ENCODE measurements at regions not wholly inside any gene's neighbourhood (a gene's known extent, or its start where the extent isn't known, plus 50 kb on each side); places are given as distances from the start of the nearest gene placed in this dataset.

GRCh38 chr19:34118879-34119748 lies 53.2 kb upstream of the LSM14A start:
- Mint-ChIP-seq H3K4me3 (no peak overlapping the region), H3K27me3 (peaks cover 4% of the 10 kb centered on the region), H3K9me3 (peaks cover 7% of the 10 kb centered on the region), H3K4me1 (ENCODE audit: unreplicated experiment) (peaks cover 9% of the 10 kb centered on the region), H3K36me3 (no peaks in the 10 kb centered on the region), H3K27ac (no peak overlapping the region)
- DNase-seq (ENCODE audit: extremely low spot score, unreplicated experiment), result no peak
- no peak for TF ChIP-seq CTCF (conservative IDR thresholded peaks at IDR 0.05)

- Mint-ChIP-seq H3K9me3 (peaks cover 12% of the 10 kb centered on the region), H3K4me3 (no peak overlapping the region), H3K36me3 (no peaks in the 10 kb centered on the region), H3K4me1 (ENCODE audit: unreplicated experiment) (peaks cover 17% of the 10 kb centered on the region), H3K27ac (no peak overlapping the region), H3K27me3 (peaks cover 4% of the 10 kb centered on the region)
- DNase-seq (ENCODE audit: extremely low spot score, unreplicated experiment), result no peak
- no peak for TF ChIP-seq CTCF (conservative IDR thresholded peaks at IDR 0.05)
These were observed 52.2 kb upstream of the LSM14A start for GRCh38 chr19:34120141-34120540.

GRCh38 chr19:34120846-34121639 lies 51.3 kb upstream of the LSM14A start:
- Mint-ChIP-seq H3K4me1 (ENCODE audit: unreplicated experiment) (peaks cover 20% of the 10 kb centered on the region), H3K36me3 (no peaks in the 10 kb centered on the region), H3K27ac (no peak overlapping the region), H3K9me3 (peaks cover 12% of the 10 kb centered on the region), H3K4me3 (no peak overlapping the region), H3K27me3 (no peaks in the 10 kb centered on the region)
- TF ChIP-seq CTCF (conservative IDR thresholded peaks at IDR 0.05), result peak; percentile 79
- DNase-seq (ENCODE audit: extremely low spot score, unreplicated experiment), result no peak

Measured in type B pancreatic cell (in vitro differentiated cells).